SW480 (cell line): ENCODE measurements at regions not wholly inside any gene's neighbourhood (a gene's known extent, or its start where the extent isn't known, plus 50 kb on each side); places are given as distances from the start of the nearest gene placed in this dataset.
A peak's percentile ranks its signal among the peaks of the same experiment; 100 is the strongest.
"Not testable (repeated sequence)": the region's sequence is repeated elsewhere in the genome, so short reads cannot be mapped to it uniquely, and the experiment has no call there.

Experiments
- DNase-seq: peaks from one replicate; pipeline ENCODE4 v3.0.0-alpha.2; 2016; ENCODE audit warnings: low spot score

DNA sequence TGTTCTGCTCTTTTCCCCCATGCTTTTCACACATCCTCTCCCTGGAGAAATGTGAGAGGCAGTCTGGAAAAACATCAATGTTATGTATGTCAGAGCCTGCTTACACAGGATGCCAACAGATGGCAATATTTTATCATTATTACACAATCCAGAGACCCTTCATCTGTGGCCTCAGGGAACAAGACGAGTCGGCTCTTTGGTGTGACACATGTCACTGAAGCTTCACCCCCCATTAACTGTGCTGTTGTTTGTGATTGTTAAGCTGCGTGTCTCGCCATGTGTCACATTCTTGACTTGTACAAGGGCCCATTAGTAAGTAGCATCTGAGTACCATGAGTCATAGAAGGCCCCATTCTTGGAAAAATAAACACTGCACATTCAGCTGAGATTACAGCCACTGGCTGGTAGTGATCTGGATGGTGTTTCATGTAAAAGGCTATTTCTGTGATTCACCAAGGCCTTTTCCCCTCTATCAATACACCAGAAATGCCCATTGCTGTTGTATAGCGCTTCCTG is 682.1 kb upstream of the SOX9 start:
- peak; percentile 71 for DNase-seq

DNA sequence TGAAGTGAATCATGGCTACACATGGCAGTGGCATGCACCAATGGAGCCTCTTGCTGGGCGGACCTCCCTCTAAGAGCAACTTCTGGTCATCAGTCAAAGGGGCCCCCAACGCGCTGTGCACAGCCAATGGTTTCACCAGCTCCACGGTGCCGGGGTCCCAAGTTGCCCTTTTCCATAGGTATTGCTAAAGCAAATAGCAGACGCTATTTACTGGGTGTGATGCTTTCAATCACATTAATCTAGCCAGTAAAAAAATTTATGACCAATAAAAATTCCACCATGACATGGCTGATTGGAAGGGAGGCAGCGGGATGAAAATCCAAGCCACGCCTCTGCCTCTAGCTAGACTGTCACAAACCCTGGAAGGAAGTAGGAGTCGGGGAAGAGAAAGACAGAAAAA is 680.3 kb upstream of the SOX9 start:
- DNase-seq, result no peak

DNA sequence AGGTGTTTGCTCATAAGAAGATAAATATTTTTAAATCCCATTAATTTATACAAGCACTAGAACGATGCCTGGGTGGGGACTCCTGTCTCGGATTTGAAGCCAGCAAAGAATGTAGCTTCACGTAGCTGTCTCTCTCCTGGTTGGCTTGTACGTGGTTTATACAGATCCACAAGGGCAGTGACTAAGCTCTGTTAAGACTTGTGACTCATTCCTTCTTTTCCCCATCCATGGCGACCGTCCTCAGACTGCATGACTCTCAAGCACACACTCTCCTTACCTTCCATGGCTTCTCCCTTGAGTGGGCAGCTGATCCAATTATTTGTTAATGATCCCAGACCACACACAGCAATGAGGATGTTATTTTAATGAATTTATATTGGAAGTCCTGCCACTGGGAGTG is 679.7 kb upstream of the SOX9 start:
- no peak for DNase-seq

DNA sequence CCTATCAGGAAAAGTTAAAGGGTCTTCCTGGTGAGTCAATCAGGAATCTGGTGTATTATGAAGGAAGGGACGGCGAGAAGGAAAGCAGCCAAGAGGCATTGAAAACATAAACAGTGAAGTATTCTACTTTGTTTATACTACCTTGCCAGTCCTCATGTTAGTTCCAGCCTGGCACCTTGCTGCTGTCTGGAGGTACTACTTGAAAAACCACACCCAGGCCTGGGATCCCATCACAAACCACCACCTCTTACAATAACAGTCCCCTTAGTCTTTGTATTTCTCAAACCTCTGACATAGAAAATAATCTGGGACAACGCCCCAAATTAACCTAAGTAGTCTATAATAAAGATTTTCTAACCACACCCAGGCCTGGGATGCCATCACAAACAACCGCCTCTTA is 676.7 kb upstream of the SOX9 start:
- no peak for DNase-seq

DNA sequence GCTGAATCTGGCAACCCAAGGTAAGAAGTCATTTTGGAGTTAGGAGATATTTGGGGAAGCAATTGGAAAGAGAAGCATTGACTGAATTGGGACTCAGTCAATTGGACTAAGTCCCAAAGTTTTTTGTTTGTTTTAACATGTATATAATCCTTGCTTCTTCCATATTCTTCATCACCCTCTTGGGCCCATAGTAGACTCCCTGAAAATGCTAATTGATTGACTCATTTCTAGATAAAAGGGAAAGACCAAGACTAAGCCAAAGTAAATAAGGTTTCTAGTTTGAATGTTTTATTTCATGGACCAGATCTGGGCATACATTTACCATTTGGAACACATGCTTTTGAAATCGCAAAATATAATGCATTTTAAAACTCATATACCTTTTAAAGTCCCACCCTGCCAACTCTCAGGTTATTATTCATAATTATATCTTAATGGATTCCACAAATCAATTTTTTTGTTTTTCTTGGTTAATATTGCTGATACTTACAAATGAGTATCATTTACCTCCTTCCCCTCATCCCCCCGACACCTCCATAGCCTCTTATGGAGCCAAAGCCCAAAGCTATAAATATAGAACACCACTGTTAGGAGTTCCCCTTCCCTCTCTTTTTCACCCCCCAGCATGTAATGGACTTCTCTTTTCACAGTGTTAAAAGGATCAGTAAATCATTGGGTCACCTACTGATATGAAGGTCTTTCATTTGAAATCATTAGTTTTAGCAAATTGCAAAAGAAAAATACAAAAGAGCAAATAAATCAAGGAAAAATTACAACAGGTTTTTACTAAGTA is 674.0 kb upstream of the SOX9 start:
- DNase-seq, result no peak

DNA sequence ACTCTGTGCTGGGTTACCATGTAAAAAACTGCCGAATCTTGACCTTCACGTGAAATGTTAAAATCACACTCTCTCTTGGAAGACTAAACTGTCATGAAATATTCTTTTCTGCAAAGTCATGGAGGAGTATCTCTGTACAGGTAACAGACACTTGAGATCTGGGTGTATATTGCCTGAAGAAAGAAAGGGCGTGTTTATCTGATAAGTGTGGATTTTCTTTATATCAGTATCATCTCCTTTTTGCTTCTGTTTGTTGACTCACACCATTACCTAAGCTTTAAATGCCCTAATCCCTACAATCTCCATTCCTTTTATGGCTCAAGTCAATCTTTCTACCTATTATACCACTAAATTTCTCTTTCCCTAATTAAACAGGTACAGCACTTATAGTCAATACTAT is 673.2 kb upstream of the SOX9 start:
- DNase-seq, result no peak

DNA sequence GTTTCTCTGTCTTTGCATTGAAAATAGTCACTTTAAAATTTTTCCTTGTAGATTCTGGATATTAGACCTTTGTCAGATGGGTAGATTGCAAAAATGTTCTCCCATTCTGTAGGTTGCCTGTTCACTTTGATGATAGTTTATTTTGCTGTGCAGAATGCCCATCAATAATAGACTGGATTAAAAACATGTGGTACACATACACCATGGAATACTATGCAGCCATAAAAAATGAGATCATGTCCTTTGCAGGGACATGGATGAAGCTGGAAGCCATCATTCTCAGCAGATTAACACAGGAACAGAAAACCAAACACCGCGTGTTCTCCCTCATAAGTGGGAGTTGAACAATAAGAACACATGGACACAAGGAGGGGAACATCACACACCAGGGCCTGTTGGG is 670.2 kb upstream of the SOX9 start:
- not testable (repeated sequence) for DNase-seq

DNA sequence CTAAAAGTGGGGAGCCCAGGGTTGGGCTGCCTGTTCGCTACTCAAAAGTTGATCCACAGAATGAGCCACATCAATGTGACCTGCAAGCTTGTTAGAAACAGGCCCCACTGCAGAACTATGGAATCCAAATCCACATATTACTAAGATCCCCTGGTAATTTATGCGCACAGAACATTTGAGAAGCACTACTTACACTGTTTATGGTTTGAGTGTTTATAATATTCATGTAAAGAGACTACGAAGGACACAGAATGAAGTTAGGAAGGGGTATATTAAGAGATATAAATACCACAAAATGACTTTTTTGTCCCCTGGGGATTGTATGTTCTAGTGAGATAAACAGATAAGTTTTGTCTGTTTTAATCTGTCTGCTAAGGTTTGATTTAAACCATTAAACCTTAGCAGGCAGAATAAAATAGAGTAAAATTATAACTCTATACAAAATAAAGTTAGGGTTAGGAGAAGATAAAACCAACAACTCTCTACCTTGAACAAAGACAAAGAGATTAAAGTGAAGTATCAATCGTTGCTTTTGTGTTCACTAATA is 666.9 kb upstream of the SOX9 start:
- no peak for DNase-seq

DNA sequence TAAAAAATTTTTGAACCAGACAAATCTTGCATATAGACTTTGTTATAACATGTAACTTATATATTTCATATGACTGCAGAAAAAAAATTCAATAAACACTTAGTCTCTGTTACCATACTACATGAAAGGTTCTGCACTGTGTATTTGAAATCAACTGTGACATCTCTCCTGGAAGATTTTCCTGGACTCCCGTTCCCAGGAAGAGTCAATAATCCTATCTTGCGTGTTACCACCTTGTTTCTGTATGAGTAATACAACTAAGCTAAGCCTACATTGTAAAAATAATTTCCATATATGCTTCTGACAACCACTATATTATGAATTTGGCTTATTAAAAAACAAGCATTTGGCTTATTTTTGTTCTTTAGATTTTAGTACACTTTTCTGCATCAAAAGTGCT is 665.6 kb upstream of the SOX9 start:
- no peak for DNase-seq

DNA sequence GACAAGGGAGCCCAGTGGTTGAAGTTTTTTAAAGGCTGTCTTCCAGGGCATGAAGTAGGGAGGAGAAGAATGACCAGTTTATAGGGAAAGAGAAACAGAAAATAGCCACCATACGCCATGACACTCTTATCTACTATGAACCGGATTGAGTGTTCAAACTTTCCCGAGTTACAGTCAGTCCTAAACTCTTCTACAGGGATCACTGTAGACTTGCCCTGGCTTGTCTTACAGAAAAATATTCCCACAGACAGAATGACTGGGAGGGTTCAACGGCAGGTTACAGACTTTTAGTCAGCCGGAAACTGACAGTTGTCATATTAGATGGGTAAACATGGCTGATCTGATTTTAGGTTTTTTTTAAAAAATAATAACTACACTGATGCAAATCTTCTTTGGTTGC is 662.5 kb upstream of the SOX9 start:
- no peak for DNase-seq

DNA sequence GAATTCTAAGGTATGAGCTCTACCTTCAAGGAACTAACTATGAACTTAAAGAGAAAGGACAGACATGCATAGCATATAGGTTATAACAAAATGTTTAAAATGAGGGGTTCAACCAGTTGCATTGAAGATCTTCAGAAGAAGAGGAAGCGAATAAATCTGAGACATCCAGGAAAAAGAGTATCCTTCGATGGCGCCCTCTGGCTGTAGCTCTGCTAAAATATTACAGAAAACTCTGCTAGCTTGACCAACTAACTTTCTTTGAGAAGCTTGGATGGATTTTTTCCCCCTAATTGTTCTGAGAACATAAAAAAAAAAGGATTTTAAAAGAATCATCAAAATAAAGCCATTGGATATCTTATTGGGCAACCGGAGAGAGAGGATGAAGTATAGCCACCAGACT is 659.9 kb upstream of the SOX9 start:
- peak; percentile 10 for DNase-seq

DNA sequence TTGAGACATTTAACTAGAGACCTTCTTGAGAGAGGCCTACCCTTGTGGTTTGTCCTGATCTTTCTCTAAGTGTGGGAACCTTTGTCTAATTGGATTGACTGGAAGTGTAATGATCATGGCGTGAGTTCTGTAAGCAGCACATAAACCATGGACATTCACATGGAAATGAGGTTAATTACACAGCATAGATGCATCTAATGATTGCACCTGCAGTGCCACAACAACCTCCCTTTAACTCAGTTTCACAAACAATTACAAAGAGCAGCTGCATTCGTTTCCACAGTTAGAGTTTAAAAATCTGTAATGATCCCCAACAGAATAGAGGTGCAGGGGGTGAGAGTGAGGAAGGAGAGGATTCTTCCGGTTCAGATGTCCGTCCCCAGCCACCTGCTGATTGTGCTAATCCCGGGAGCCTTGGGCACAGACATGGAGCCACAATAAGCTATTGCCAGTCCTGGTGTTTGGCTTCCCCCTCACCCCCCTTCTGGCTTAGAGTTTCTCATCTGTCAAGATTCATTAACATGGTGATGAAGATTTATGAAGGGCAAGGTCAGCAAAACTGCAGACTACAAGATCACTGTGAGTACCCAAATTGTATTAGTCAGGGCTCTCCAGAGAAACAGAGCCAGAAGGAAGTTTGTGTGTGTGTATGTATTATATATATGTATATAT is 659.2 kb upstream of the SOX9 start:
- DNase-seq, result no peak

DNA sequence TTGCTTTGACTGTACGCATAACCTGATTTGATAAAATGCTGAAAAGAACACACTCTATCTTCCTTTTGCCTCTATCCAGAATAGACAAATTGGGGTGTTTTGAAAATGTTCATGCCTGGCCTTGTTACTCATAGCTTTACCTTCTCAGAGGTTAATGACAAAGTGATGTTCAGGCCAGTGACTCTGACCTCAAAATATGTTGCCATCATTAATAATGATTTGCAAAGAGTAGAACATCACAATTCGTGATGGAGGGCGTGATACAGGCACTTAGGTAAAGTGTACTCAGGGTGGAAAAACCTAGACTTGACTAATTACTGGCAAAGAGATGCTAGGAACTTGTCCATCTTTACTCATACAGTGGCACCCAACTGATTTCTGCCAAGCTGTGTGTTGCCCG is 656.6 kb upstream of the SOX9 start:
- no peak for DNase-seq

DNA sequence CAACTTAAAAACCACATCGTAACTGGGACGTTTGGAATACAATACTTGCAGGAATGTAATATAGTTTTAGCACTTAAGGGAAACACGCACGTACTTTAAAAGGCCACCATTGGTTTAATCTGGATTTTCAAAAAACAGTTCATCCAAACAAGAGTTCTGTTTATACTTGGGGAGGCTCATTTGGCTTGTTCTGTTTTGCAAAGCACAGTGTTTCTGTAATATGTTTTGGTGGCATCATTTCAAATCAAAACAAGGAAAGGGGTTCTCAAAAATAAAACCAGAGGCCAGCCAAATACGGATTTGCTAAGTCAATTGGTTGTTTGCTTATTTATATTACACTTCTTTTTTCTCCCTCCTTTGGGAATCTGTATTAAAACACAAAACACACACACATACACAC is 656.1 kb upstream of the SOX9 start:
- DNase-seq, result no peak

DNA sequence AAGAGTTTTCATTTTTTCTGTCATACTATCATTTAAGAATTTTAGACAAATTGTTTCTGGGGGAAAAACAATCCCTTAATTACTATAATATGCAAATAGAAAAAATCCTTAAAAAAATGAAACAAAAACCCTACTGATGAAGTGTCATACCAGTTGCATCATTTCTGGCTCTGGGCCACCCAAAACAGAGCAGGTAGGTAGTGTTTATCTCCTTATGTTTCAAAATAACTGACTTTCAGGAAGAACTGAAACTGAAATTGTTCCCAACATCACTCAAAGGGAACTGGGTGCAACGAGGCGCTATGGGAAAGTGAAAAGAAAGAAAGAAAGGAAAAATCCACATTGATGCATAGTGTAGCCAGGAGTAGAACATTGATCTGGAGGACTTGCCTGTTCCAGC is 653.1 kb upstream of the SOX9 start:
- no peak for DNase-seq

DNA sequence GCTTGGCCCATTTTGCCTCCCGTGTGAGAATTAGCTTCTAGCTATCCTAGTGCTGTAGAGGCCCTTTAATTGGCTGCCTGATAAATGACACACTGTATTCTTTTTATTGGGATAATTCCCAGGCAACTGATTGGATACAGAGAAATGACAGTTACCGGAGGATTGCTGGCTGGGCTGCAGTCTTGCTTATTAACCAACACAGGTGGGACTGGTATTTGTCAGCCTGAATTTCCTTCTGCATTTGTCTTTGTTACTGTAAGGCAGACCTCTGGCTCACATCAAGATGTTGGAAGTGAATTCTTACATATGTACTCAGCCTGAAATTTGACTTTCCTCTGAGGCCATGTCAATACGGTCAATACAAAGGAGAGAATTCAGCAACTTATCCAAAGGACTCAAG is 650.8 kb upstream of the SOX9 start:
- DNase-seq, result no peak

DNA sequence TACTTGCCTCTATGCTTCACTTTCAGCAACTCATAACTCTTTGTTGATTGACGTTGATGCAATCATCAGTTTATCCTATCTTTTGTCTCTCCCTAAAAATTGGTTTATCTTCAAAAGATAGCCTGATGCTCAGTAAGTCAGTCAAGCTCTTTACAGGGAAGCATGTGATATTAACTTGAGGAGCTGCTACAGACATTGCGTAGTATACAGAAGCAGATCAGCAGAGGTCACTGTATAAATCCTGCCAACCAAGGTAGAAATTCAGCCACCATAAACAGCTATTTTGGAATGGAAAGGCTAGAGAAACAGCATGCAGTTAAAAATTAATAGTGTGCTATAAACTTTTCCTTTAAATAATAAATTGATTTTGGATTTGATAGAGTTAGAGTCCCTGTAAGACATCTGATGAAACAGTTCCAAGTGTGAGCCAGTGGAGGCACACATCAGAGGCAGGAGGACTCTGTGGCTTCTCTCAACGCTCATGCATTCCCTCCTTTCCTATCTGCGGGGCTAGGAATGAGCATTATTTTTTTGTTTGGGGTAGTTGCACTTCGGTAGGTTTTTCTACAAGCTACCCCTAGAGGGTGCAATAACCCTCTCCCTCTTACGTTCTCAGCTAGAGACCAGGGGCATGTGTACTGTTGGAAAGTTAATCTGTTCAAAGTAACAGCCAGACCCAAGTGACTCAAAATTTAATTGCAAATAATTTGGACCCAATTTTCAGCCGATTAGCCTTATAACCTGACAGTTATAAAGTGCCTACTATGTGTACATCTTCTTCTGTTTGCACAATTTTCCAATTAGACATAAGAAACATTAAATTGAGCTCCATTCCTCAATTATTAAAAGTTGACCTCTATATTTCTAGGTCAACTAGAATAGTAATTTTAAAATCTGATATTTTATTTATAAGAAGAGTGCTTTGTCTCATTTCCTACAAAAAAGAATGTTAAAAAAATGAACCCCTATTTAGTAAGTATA is 647.7 kb upstream of the SOX9 start:
- DNase-seq, result peak; percentile 66

DNA sequence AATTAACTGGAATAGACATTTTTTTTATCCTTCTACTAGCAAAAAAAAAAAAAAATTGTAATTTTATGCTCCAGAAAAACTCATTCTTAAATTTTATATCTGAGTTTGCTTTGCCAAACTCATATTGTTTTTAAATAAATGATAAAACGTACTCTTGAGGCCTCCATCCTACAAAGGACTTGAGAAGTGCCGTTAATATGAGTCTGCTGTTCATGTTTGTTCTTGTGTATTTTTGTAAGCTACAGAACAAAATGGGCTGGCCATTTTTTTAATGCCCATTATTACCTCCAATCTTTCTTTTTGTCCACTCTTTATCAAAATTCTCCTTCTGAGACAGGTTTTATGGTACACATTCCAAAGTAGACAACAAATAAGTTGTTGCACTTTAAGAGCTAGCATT is 643.5 kb upstream of the SOX9 start:
- no peak for DNase-seq

DNA sequence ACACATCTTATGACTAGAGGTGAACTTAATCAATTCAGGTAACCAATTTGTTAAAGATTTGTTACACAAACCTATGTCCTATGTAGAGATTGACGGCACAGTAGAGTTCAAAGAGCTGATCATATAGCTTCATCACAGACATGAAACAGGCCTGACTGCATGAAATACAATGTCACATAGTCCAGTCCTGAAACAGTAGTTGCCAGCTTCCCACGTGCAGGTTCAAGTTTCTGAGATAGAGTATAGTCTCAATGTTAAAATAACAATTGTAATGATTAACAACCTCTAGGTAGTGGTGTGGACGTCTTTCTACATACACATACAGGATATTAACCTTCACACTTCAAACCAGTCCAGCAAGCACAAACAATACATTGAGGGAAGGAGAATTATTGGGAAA is 640.7 kb upstream of the SOX9 start:
- DNase-seq, result no peak

DNA sequence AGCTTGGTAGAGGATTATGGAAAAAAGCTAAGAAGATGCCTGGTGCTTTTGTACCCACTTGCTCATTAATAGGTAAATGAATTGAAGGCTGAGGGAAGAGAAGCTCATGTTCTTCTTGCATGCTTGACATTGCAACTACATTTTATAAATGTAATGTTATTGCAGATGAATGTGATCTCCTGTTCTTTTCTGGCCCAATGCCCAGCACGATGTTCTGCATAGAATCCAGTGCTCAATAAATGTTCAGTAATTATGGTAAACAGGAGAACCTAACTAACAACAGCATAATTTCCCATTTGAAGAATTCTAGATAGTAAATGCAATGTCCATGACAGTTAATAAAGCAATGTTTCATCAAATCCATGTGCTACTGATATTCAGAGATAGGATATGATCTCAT is 638.2 kb upstream of the SOX9 start:
- DNase-seq, result no peak

DNA sequence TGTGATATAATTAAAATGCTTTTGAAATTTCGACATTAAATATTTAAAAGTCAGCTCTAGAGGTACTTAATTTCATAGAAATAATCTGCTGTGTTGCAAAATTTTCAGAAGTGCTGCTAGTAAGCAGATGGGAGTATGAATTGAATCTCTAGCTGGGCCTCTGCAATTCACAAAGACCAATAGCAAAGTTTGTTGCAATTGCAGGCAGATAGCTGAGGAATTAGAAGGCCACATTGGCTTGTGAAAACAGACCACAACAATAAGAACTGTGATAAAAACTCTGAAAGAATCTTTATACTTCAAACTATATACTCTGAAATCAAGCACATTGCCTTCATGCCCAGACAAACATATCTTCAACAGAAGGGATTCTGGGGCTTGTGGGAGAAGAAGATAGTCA is 636.3 kb upstream of the SOX9 start:
- no peak for DNase-seq

DNA sequence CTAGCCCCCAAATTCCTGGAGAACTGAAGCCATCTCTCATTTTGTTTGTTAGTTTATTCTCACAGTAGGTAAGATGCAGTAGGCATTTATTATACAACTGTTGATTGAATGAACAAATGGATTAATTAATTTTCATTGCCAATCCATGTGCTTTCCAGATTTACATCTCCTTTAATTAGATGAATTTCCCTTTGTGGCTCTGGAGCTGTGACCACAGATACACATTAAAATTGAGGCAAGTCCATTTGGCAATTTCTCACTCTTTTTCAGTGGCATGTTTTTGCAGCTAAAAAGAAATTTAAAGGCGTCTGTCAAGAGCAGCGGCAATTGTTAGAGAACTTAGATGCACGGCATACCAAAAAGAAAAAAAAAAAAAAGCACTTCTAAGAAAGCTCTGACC is 635.4 kb upstream of the SOX9 start:
- DNase-seq, result no peak
